Epithelial cell of esophagus (primary cell): ENCODE measurements at regions not wholly inside any gene's neighbourhood (a gene's known extent, or its start where the extent isn't known, plus 50 kb on each side); places are given as distances from the start of the nearest gene placed in this dataset.

Experiments
- DNase-seq: peaks from one replicate; pipeline ENCODE4 v3.0.0; 2010; ENCODE audit warnings: low read depth
- H3K4me3 ChIP-seq: 2 replicates; pipeline ENCODE4 v1.5.1; 2011; ENCODE audit warnings: mild to moderate bottlenecking, low read length, control low read depth
- TF ChIP-seq, protein P1 (sequence below): IDR thresholded peaks from 2 replicates; pipeline ENCODE4 v1.5.1; 2011; ENCODE audit warnings: low read depth, mild to moderate bottlenecking, low read length, control low read depth, inconsistent platforms; ENCODE audit not compliant: insufficient read depth; ENCODE audit errors: missing control alignments

DNA sequence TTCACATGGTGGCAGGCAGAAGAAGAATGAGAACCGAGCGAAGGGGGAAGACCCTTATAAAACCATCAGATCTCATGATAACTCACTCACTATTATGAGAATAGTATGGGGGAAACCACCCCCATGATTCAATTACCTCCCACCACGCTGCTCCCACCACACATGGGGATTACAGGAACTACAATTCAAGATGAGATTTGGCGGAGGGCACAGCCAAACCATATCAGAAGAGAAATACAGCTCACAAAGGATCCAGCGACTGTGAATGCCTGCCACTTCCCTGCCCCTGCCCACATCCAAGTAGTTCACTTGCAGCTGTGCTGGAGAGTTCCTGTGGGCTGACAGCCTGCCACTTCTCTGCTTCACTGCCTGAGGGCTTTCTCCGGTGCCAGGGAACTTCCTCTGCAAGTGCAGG is 148.7 kb downstream of the C7orf25 start:
- TF ChIP-seq, protein P1, sequence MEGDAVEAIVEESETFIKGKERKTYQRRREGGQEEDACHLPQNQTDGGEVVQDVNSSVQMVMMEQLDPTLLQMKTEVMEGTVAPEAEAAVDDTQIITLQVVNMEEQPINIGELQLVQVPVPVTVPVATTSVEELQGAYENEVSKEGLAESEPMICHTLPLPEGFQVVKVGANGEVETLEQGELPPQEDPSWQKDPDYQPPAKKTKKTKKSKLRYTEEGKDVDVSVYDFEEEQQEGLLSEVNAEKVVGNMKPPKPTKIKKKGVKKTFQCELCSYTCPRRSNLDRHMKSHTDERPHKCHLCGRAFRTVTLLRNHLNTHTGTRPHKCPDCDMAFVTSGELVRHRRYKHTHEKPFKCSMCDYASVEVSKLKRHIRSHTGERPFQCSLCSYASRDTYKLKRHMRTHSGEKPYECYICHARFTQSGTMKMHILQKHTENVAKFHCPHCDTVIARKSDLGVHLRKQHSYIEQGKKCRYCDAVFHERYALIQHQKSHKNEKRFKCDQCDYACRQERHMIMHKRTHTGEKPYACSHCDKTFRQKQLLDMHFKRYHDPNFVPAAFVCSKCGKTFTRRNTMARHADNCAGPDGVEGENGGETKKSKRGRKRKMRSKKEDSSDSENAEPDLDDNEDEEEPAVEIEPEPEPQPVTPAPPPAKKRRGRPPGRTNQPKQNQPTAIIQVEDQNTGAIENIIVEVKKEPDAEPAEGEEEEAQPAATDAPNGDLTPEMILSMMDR: no peak

DNA sequence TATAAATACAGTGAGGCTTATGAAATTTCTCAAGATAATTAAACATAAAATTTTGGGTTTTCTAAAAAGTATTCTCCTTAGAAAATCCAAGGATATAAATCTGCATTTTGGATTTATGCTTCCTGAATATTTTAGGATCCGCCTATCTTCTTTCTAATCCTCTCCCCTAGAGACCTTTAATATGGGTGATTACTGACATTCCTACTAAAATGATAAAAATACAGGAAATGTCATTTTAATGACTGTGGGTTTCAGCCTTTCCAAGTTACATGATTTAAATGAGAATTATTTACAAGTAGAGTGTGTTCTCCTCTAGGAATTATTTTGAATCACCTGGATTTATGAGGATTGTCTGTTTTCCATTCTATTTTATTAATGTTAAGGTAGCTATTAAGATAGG is 150.4 kb downstream of the C7orf25 start:
- no peak for DNase-seq
- TF ChIP-seq, protein P1: no peak
- no peak overlapping the region for H3K4me3 ChIP-seq

More for the DNA sequence above, 148.7 kb downstream of the C7orf25 start:
- DNase-seq: peak; percentile 54
- H3K4me3 ChIP-seq: no peak overlapping the region

DNA sequence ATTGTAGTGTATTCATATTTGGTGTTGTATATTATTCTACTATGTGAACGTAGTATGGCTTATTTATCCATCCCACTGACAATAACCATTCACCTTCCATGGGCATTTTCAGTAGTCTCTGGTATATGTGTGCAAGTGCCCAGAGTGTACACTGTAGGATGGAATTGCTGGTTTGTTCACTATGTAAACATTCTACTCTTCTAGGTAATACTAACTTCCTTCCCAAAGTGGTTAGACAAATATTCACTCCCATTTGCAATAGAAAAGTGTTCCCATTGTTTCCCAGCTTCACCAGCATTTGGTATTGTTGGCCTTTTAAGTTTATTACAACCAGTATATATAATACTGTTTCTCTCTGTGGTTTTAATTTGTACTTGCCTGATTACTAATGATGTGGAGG is 153.7 kb downstream of the C7orf25 start:
- TF ChIP-seq, protein P1: no peak
- no peak for DNase-seq
- H3K4me3 ChIP-seq: no peak overlapping the region

DNA sequence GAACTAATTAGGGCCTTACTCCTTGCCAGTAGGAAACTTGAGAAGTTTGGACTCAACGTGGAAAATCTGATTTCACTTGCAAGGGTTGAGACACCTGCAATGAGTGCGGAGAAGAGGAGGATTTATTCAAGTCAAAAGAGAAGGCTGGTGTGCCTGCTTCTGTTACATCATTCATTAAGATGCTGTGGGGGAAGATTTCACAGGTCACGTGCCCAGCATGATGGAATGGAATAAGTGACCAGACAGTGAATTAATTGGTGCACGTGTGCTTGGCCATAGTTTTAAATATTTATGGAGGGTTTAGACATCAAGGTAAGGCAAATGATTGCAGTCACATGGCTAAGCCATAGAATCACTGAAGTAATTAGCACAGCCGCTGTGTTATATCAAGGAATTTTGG is 155.0 kb downstream of the C7orf25 start:
- no peak overlapping the region for H3K4me3 ChIP-seq
- TF ChIP-seq, protein P1: no peak

DNA sequence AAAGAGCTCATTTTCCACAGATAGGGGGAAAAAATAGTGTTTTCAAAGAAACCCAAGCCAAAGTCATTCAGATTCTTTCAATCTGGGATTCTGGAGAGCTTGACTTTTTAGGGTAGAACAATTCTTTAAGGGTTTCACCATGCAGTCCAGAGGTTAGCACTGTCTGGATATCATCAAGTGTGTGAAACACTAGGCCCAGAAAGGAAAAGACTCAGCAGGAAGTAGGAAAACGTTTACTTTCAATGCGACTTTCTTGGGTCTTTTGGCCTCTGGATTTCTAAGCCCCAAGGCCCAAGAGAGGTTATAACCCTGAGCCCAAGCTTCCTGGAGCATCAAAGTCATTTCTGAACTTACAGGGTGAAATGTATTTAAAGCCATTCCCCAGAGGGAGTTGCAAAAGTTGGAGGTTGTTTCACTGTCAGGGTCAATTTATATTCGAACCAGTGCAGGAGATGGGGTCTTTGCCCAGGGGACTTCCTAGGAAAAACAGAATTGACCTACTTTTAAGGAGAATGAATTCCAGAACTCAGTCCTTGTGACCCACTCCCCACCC is 158.0 kb downstream of the C7orf25 start:
- no peak overlapping the region for H3K4me3 ChIP-seq
- TF ChIP-seq, protein P1: no peak
- no peak for DNase-seq

More for the DNA sequence above, 155.0 kb downstream of the C7orf25 start:
- no peak for DNase-seq

DNA sequence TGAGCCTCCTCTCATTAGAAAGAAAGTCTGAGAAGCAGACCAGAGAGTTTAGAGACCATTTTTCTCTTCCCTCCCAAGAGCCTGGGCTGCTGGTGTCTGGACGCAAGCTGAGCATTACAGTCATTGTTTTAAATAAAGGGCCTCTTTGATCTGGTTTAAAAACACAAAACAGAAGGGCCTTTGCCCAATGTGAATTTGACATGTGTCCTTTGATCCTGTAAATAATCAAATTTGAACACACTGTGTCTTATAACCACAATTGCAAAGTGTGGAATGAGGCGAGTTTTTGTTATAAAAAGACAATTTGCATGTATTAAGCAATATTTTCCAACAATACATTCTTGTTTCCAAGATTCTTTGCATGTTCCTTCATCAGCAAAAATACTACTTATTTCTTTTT is 158.5 kb downstream of the C7orf25 start:
- no peak overlapping the region for H3K4me3 ChIP-seq
- TF ChIP-seq, protein P1: no peak
- DNase-seq: no peak

DNA sequence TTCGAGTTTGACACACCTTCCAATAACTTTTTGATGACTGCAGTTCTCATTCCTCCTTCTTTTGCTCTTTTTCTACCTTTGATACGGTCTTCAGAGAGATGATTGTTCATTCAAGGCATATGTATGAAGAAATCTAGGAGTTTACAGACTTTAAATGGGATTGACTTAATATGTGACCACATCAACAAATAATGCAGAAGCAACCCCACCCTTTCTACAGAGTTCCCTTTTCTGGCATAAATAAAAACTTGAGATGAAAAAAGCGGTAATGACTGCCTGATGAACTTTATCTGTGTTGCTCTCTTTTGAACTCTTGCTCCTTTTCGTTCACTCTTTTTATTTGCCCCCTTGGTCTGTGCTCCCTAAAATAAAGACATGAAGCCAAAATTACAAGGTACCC is 161.7 kb downstream of the C7orf25 start:
- TF ChIP-seq, protein P1: no peak
- no peak for DNase-seq
- no peak overlapping the region for H3K4me3 ChIP-seq
